Testis (tissue), 2 donors: ENCODE measurements at regions not wholly inside any gene's neighbourhood (a gene's known extent, or its start where the extent isn't known, plus 50 kb on each side); places are given as distances from the start of the nearest gene placed in this dataset.

Experiments
- DNase-seq: peaks from one replicate; pipeline ENCODE4 v3.0.0-alpha.2; 2019
- H3K27ac ChIP-seq, 2 donors: fragments of 200-600 bp; sonication (generic); one replicate each; pipeline ENCODE4 v1.5.1; 2019
- H3K27me3 ChIP-seq: fragments of 200-600 bp; sonication (generic); one replicate; pipeline ENCODE4 v1.5.1; 2019
- H3K36me3 ChIP-seq: fragments of 200-600 bp; sonication (generic); one replicate; pipeline ENCODE4 v1.5.1; 2017; ENCODE audit warnings: low read depth; ENCODE audit errors: missing control alignments
- H3K4me1 ChIP-seq: fragments of 200-600 bp; sonication (generic); one replicate; pipeline ENCODE4 v1.5.1; 2019
- H3K4me3 ChIP-seq, 2 donors: fragments of 200-600 bp; sonication (generic); one replicate each; pipeline ENCODE4 v1.5.1; 2017 to 2019
- H3K9me3 ChIP-seq: fragments of 200-600 bp; sonication (generic); one replicate; pipeline ENCODE4 v1.5.1; 2017
- POLR2A ChIP-seq: fragments of 450-650 bp; IDR thresholded peaks from one replicate; pipeline ENCODE4 v1.6.1; 2017; ENCODE audit warnings: antibody characterized with exemption, mild to moderate bottlenecking, moderate library complexity
- whole genome bisulfite sequencing, 2 donors: methylation state at CpG; one replicate each; pipeline ENCODE4 v1.1.5; 2018; 5-methylcytosine and 5-hydroxymethylcytosine counted together
- intact Hi-C: fragments of 100-400 bp; cut with DNase I; formaldehyde crosslinking; loops from one replicate; pipeline ENCODE4 v1.15.1; 2023; ENCODE audit warnings: low total_unique reads
- TF ChIP-seq, protein P1 (sequence below), 3 experiments: fragments of 450-650 bp in 2 of 3; fragments of 200-600 bp in 1 of 3; sonication (generic) in 1 of 3; IDR thresholded peaks; one replicate each; pipeline ENCODE4 v1.5.1; 2016 to 2019; ENCODE audit warnings: antibody characterized with exemption in 3 of 3, mild to moderate bottlenecking in 2 of 3, moderate library complexity in 1 of 3

DNA sequence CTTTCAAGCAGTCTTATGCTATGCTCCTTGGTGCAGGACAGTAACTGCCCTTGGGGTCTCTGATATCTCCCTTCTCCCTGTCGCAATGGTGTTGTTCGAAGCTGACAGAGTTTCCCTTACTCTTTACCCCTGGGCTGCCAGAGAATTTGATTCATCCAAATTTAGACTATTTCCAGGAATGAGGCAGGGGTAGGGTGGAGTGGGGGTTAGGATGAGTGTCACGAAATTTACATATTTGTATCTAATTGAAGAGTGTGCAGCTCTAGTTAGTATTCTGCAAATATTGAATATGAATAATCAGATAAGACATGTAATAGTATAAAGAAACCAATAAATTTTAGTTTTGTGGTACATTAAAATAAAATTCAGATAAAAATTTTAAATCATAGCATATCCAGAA is 140.0 kb upstream of the LMO4 start:
- no peaks in the 10 kb centered on the region for H3K9me3 ChIP-seq
- H3K4me1 ChIP-seq, result no peaks in the 10 kb centered on the region
- intact Hi-C loops, result no loop called here
- H3K27ac ChIP-seq, result no peak overlapping the region
- TF ChIP-seq, protein P1, sequence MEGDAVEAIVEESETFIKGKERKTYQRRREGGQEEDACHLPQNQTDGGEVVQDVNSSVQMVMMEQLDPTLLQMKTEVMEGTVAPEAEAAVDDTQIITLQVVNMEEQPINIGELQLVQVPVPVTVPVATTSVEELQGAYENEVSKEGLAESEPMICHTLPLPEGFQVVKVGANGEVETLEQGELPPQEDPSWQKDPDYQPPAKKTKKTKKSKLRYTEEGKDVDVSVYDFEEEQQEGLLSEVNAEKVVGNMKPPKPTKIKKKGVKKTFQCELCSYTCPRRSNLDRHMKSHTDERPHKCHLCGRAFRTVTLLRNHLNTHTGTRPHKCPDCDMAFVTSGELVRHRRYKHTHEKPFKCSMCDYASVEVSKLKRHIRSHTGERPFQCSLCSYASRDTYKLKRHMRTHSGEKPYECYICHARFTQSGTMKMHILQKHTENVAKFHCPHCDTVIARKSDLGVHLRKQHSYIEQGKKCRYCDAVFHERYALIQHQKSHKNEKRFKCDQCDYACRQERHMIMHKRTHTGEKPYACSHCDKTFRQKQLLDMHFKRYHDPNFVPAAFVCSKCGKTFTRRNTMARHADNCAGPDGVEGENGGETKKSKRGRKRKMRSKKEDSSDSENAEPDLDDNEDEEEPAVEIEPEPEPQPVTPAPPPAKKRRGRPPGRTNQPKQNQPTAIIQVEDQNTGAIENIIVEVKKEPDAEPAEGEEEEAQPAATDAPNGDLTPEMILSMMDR (IDR thresholded peaks at IDR 0.05), result no peak
- no peak for TF ChIP-seq POLR2A
- no peaks in the 10 kb centered on the region for H3K36me3 ChIP-seq
- WGBS, 2 donors, result 88 to 89% methylated on average over 3 of the region's 3 CpGs
- no peaks in the 10 kb centered on the region for H3K27me3 ChIP-seq
- H3K4me3 ChIP-seq, result no peak overlapping the region
- DNase-seq, result no peak

DNA sequence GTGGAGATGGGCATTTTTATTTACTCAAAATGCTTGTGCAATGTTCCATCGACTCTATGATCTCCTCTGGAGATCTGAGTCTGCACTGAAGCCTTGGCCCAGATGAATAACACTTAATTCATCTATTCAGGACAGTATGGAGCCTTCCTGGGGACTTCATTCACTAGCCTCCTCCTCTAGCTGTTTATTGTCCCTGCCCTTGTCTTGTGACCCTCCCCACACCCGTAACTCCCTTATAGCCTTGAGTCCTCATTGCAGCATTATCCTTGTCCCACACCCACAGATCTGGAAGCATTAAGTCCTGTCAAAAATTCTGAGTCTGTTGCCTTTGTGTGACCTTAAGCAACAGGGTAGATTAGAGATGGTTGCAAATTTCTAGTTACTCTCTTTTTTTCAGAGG is 138.3 kb upstream of the LMO4 start:
- H3K4me1 ChIP-seq, result no peaks in the 10 kb centered on the region
- 91 to 97% methylated on average over 2 of the region's 2 CpGs for whole genome bisulfite sequencing, 2 donors
- no peaks in the 10 kb centered on the region for H3K9me3 ChIP-seq
- H3K27me3 ChIP-seq, result no peaks in the 10 kb centered on the region
- no peak for TF ChIP-seq POLR2A
- TF ChIP-seq, protein P1 (IDR thresholded peaks at IDR 0.05), result no peak
- intact Hi-C loops, result no loop called here
- no peaks in the 10 kb centered on the region for H3K36me3 ChIP-seq
- no peak for DNase-seq
- H3K27ac ChIP-seq, result no peak overlapping the region
- no peak overlapping the region for H3K4me3 ChIP-seq

DNA sequence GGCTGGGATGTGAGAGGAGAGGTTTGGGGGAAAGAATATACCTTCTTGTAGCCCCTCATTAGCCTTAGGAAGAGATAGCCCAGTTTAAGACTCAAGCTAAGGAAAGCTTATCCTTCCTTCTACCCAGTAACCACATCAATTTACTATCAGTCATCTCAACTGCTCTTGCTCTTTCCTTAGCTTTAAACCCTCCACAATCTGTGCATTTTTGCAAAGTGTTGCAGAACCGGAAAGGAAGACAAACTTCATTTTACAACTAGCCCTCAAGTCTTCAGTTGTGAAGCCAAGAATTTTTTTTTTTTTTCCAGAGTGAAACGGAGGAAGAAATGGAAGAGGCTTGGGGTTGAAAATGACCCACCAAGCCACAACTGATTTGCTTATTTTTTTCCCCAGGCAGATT is 137.0 kb upstream of the LMO4 start:
- Histone ChIP-seq H3K4me3 (no peak overlapping the region), H3K36me3 (no peaks in the 10 kb centered on the region), H3K4me1 (no peaks in the 10 kb centered on the region), H3K27ac (no peak overlapping the region), H3K27me3 (no peaks in the 10 kb centered on the region), H3K9me3 (no peaks in the 10 kb centered on the region)
- no peak for DNase-seq
- WGBS, 2 donors, result 65 to 76% methylated on average over 2 of the region's 2 CpGs
- intact Hi-C loops, result no loop called here
- no peak for TF ChIP-seq POLR2A
- TF ChIP-seq, protein P1 (IDR thresholded peaks at IDR 0.05), result no peak

DNA sequence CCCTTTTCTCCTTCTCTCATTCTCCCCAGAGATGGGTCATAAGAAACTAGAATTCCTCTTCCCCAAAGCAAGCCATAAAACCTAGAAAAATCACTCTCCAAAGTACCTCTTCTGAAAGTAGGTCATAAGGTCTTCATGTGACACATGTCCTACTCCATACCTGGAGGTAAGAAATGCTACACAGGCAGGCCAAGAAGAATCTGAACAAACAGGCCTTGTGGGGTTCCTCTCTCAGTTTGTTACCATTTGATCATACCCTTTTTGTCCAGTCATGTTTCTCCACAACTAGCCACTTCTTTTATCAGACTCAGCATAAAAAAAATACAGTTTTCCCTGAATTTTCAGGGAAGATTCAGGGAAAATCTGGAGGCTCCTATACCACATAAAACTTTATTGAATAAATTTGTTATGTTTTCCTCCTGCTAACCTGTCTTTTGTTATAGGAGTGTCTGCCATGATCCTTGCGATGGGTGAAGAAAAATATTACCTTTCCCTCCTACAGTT is 134.4 kb upstream of the LMO4 start:
- no peaks in the 10 kb centered on the region for H3K9me3 ChIP-seq
- 96 to 100% methylated on average over 1 of the region's 1 CpG for WGBS, 2 donors
- H3K27ac ChIP-seq, result no peak overlapping the region
- no peaks in the 10 kb centered on the region for H3K4me1 ChIP-seq
- TF ChIP-seq POLR2A, result no peak
- TF ChIP-seq, protein P1 (IDR thresholded peaks at IDR 0.05), result no peak
- intact Hi-C loops, result no loop called here
- no peak for DNase-seq
- H3K36me3 ChIP-seq, result no peaks in the 10 kb centered on the region
- H3K4me3 ChIP-seq, result no peak overlapping the region
- H3K27me3 ChIP-seq, result no peaks in the 10 kb centered on the region

DNA sequence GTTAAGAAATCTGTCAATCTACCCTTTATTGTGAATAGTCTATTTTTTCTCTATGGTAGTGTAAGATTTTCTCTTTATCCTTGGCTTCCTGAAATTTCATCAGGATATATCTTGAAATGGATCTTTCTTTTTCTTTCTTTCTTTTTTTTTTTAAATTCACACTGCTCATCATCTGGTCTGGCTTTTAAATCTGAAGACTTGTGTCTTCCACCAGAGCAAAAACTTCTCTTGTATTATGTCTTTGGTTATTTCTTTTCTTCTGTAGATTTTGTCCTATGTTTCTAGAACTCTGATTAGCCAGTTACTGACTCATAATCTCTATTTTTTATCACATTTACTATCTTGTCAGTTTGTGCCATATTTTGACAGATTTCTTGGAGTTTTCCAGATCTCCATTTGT is 133.8 kb upstream of the LMO4 start:
- Histone ChIP-seq H3K36me3 (no peaks in the 10 kb centered on the region), H3K4me1 (no peaks in the 10 kb centered on the region), H3K9me3 (no peaks in the 10 kb centered on the region), H3K27me3 (no peaks in the 10 kb centered on the region), H3K27ac (no peak overlapping the region), H3K4me3 (no peak overlapping the region)
- DNase-seq, result no peak
- intact Hi-C loops, result no loop called here
- TF ChIP-seq, protein P1 (IDR thresholded peaks at IDR 0.05), result no peak
- TF ChIP-seq POLR2A, result no peak
